VCaP (cell line): ENCODE measurements at regions not wholly inside any gene's neighbourhood (a gene's known extent, or its start where the extent isn't known, plus 50 kb on each side); places are given as distances from the start of the nearest gene placed in this dataset.

Experiments used
- H3K27ac ChIP-seq: fragments of 450-650 bp; 2 replicates; pipeline ENCODE4 v1.5.1; 2017
- CTCF ChIP-seq: fragments of 450-650 bp; conservative IDR thresholded peaks from 2 replicates; pipeline ENCODE4 v1.5.1; 2017; ENCODE audit warnings: mild to moderate bottlenecking, moderate library complexity

DNA sequence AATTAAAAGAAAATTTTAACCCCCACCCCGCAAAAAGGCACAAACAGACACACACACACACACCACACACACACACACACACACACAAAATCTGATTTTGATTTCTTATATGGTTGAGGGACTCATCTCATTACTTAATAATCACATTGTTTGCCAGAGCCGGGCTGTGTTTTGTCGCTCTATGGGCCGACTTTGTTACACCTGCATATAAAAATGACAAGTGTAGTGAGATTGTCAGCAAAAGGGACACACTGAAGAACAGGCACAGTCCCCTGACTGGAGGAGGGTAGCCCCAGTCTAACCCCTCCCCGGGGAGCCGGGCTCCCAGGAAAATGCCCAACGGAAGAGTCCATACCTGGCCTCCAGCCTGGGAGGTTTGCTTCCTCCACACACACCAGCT lies 221.6 kb downstream of the ENGASE start:
- no peak overlapping the region for H3K27ac ChIP-seq
- no peak for TF ChIP-seq CTCF

DNA sequence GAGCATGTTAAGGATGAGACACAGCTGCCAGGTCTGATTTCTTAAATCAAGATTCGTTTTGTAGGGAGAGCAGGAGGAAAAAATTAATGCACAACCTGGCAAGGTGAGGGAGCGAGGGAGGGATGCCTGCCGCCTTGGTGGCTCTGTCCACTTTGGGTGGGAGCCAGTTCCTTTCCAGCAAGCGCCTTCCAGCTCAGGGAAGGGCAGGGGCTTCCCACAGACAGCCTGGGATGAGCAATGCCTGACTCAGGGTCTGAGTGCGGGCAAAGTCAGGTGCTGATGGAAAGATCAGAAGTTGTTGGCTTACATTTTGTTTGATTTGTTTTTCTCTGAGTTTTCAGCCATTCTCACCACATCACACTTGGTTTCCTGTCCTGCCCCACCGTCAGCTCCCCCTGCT lies 220.7 kb downstream of the ENGASE start:
- no peak overlapping the region for H3K27ac ChIP-seq
- TF ChIP-seq CTCF: no peak

DNA sequence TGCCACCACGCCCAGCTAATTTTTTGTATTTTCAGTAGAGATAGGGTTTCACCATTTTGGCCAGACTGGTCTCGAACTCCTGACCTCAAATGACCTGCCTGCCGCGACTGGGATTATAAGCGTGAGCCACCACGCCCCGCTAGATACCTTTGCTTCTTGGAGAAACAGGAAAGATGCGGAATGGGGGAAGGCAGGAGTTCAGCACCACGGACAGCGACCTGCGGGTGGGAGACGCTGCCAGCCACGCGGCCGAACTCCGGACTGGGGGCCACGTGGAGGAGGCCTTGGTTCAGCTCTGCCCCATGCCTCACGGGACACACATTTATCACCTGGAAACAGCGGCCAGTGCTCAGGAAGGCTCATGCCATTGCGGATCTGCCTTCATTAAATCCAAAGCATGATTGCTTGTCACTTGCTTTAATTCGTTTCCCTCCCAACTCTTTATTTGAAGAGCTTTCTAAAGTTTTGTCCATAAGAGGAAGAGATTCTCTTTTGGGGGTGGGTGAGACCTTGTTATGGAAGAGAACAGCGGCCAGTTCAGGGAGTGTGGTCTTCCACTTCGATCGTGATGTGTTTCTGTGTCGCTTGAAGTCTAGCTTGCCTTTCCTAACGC lies 219.9 kb downstream of the ENGASE start:
- H3K27ac ChIP-seq: no peak overlapping the region
- TF ChIP-seq CTCF: no peak

DNA sequence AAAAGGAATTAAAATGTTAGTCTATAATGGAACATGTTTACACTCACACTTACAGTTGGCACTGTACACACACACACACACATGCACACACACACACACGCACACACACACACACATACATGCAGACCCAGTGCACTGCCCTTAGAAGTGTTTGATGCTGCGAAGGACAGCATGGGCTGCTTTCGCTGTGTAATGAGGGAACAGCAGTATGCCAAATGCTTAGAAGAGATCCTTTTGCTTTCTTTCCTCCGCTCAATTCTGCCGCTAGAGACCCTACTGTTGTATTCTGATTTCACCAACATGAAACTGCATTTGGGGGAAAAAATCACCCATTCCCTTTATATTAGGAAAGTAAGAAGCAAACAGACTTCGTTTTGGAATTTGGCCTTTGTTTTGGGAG lies 217.9 kb downstream of the ENGASE start:
- TF ChIP-seq CTCF: no peak

DNA sequence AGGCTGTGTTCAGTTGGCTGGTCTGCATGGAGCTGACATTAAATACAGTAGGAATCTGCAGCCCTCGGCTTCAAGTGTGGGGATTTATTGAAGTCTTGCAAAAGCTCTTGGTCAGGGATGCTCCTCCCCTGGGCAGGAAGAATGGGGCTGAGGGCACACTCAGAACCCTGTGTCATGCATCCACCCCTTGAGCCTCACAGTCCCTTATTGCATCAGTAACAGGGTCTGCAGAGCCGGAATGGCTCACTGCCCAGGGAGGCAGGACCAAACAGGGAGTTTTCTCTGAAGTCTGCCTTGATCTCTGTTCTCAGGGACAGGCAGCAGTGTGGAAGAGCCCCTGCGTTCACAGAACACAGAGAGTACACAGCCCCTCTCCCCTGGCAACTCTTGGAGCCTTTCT lies 216.8 kb downstream of the ENGASE start:
- no peak overlapping the region for H3K27ac ChIP-seq
- no peak for TF ChIP-seq CTCF

More for the DNA sequence above, 217.9 kb downstream of the ENGASE start:
- no peak overlapping the region for H3K27ac ChIP-seq

GRCh38 chr17:79290726-79291125 lies 216.1 kb downstream of the ENGASE start:
- no peak for TF ChIP-seq CTCF
- H3K27ac ChIP-seq: no peak overlapping the region

DNA sequence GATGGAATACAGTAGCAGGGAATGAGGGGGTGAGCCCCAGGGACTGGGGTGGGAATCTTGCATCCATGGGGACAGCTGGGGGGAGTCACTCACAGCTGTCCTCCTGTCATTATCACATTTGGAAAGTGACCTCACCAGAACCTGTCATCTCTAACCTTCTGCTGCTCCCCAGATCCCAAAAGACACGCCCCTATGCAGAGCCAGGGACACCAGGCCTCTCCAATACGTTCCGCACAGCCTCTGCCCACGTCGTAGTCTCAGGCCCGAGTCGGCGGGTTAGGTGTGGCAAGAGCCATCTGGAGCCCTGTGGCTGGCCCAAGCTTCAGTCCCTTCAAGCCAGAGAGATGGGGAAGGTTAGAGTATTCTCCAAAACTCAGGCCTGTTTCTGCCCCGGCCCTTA lies 214.3 kb downstream of the ENGASE start:
- no peak overlapping the region for H3K27ac ChIP-seq
- TF ChIP-seq CTCF: no peak
